Trophoblast cell (in vitro differentiated cells and primary cell): ENCODE measurements at regions not wholly inside any gene's neighbourhood (a gene's known extent, or its start where the extent isn't known, plus 50 kb on each side); places are given as distances from the start of the nearest gene placed in this dataset.

Source experiments
- DNase-seq, 2 donors: peaks; one replicate each; pipeline ENCODE4 v3.0.0-alpha.2; 2016
- H2AFZ ChIP-seq: 2 replicates; pipeline ENCODE4 v1.6.1; 2013; ENCODE audit warnings: low read length, moderate library complexity, mild to moderate bottlenecking; ENCODE audit not compliant: insufficient read depth, poor library complexity
- H2AK5ac ChIP-seq: 2 replicates; pipeline ENCODE4 v1.6.1; 2013; ENCODE audit warnings: mild to moderate bottlenecking, low read length
- H2BK120ac ChIP-seq: 2 replicates; pipeline ENCODE4 v1.6.1; 2013; ENCODE audit warnings: low read length, mild to moderate bottlenecking, moderate library complexity; ENCODE audit not compliant: insufficient read depth, poor library complexity
- H2BK12ac ChIP-seq: 2 replicates; pipeline ENCODE4 v1.6.1; 2013; ENCODE audit warnings: mild to moderate bottlenecking, low read length, moderate library complexity
- H2BK5ac ChIP-seq: 2 replicates; pipeline ENCODE4 v1.6.1; 2013; ENCODE audit warnings: low read length, low read depth, moderate library complexity, mild to moderate bottlenecking; ENCODE audit not compliant: poor library complexity
- H3K14ac ChIP-seq: 2 replicates; pipeline ENCODE4 v1.6.1; 2013; ENCODE audit warnings: mild to moderate bottlenecking, low read length
- H3K18ac ChIP-seq: 2 replicates; pipeline ENCODE4 v1.6.1; 2013; ENCODE audit warnings: mild to moderate bottlenecking, low read length
- H3K23ac ChIP-seq: 2 replicates; pipeline ENCODE4 v1.6.1; 2013; ENCODE audit warnings: low read length
- H3K27ac ChIP-seq: 2 replicates; pipeline ENCODE4 v1.5.1; 2013; ENCODE audit warnings: low read depth, mild to moderate bottlenecking, inconsistent platforms, low read length, moderate library complexity
- H3K27me3 ChIP-seq: 2 replicates; pipeline ENCODE4 v1.6.1; 2013; ENCODE audit warnings: inconsistent platforms, mild to moderate bottlenecking, low read length, moderate library complexity; ENCODE audit not compliant: insufficient read depth
- H3K36me3 ChIP-seq, 2 experiments: 1 replicate in 1 of 2; 2 replicates in 1 of 2; pipeline ENCODE4 v1.6.1; 2013; ENCODE audit warnings: low read length in 2 of 2, mild to moderate bottlenecking in 2 of 2, moderate library complexity in 1 of 2; ENCODE audit not compliant: insufficient read depth in 2 of 2, control insufficient read depth in 1 of 2
- H3K4ac ChIP-seq: 2 replicates; pipeline ENCODE4 v1.6.1; 2013; ENCODE audit warnings: low read depth, mild to moderate bottlenecking, low read length, moderate library complexity
- H3K4me1 ChIP-seq, 2 experiments: 1 replicate in 1 of 2; 2 replicates in 1 of 2; pipeline ENCODE4 v1.6.1; 2013; ENCODE audit warnings: low read length in 2 of 2, mild to moderate bottlenecking in 2 of 2, moderate library complexity in 1 of 2; ENCODE audit not compliant: insufficient read depth in 2 of 2, control insufficient read depth in 1 of 2
- H3K4me2 ChIP-seq: 2 replicates; pipeline ENCODE4 v1.6.1; 2013; ENCODE audit warnings: inconsistent platforms, mild to moderate bottlenecking, low read length, moderate library complexity
- H3K4me3 ChIP-seq: 2 replicates; pipeline ENCODE4 v1.5.1; 2013; ENCODE audit warnings: mild to moderate bottlenecking, low read depth, low read length, inconsistent platforms
- H3K79me1 ChIP-seq: one replicate; pipeline ENCODE4 v1.6.1; 2013; ENCODE audit warnings: low read length
- H3K79me2 ChIP-seq: 2 replicates; pipeline ENCODE4 v1.6.1; 2013; ENCODE audit warnings: low read length, mild to moderate bottlenecking; ENCODE audit not compliant: control insufficient read depth, insufficient read depth, poor library complexity
- H3K9ac ChIP-seq: 2 replicates; pipeline ENCODE4 v1.6.1; 2013; ENCODE audit warnings: mild to moderate bottlenecking, low read length
- H3K9me3 ChIP-seq: 2 replicates; pipeline ENCODE4 v1.6.1; 2013; ENCODE audit warnings: low read depth, mild to moderate bottlenecking, control low read depth, inconsistent platforms, low read length; ENCODE audit not compliant: insufficient read depth
- H4K12ac ChIP-seq: 2 replicates; pipeline ENCODE4 v1.6.1; 2013; ENCODE audit warnings: low read depth, mild to moderate bottlenecking, low read length, moderate library complexity
- H4K8ac ChIP-seq: 2 replicates; pipeline ENCODE4 v1.6.1; 2013; ENCODE audit warnings: low read depth, mild to moderate bottlenecking, low read length, moderate library complexity
- H4K91ac ChIP-seq: one replicate; pipeline ENCODE4 v1.6.1; 2013; ENCODE audit warnings: low read depth, mild to moderate bottlenecking, low read length, moderate library complexity
- WGBS: extraction: QIAGEN DNeasy Blood & Tissue Kit; methylation state at CpG from one replicate; pipeline ENCODE4 v1.1.7; 2013; ENCODE audit warnings: missing lambda C conversion rate; ENCODE audit not compliant: insufficient read length, insufficient coverage; ENCODE audit errors: extremely low coverage; 5-methylcytosine and 5-hydroxymethylcytosine counted together

DNA sequence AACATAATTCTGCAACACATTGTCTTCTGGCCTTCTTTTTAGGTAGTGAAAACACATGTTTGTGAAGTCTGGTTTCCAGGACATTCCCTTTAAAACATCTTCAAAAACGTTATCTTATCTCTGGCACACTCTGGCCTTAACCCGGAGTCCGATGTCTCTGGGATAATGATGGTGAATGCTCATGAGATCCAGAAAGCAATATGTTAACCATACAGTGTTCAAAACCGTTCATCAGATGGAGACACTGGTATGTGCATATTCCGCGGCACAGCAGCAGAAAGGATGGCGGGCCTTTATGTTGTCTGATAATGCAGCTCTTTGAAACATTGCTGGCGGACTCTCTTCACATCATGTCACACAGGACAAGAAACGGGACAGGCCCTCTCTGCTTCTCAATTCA, 605.2 kb downstream of the CCDC171 start:
- H3K27ac ChIP-seq = no peak overlapping the region
- H3K9me3 ChIP-seq = no peaks in the 10 kb centered on the region
- no peak overlapping the region for H3K14ac ChIP-seq
- no peak overlapping the region for H2BK120ac ChIP-seq
- no peak overlapping the region for H3K9ac ChIP-seq
- peaks cover 15% of the 10 kb centered on the region for H3K79me1 ChIP-seq
- H2BK12ac ChIP-seq = no peak overlapping the region
- no peaks in the 10 kb centered on the region for H3K27me3 ChIP-seq
- no peak overlapping the region for H4K12ac ChIP-seq
- H3K23ac ChIP-seq = no peak overlapping the region
- no peak overlapping the region for H4K8ac ChIP-seq
- H3K79me2 ChIP-seq = peaks cover 4% of the 10 kb centered on the region
- H3K4me3 ChIP-seq = no peak overlapping the region
- no peaks in the 10 kb centered on the region for H3K36me3 ChIP-seq
- no peak for DNase-seq
- H2AFZ ChIP-seq = no peak overlapping the region
- H3K18ac ChIP-seq = no peak overlapping the region
- no peak overlapping the region for H4K91ac ChIP-seq
- WGBS = no CpG with 5 or more reads among the region's 9 CpGs
- H2AK5ac ChIP-seq = no peak overlapping the region
- H3K4me1 ChIP-seq = peaks cover 9 to 15% of the 10 kb centered on the region in 2 experiments
- H2BK5ac ChIP-seq = no peak overlapping the region
- no peak overlapping the region for H3K4ac ChIP-seq
- no peak overlapping the region for H3K4me2 ChIP-seq

DNA sequence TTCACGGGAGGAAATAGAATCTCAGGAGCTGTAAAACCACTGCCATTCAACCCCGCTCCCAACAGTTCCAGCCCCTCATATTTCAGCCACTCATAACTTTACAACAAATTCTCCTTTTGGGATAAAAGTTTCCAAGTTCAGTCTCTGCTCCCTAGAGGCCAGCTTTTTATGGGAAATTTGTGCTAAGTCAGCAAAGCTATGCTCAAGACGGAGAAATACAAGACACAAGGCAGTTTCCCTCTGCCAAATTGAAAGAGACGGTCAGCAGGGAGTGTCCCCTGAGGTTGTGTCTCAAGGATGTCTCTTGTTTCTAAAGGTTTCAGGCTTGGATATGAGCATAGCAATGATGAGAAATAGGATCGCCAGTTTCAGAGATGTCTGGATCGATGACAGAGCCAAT, 608.6 kb downstream of the CCDC171 start:
- H3K9me3 ChIP-seq = no peaks in the 10 kb centered on the region
- H3K36me3 ChIP-seq = no peaks in the 10 kb centered on the region
- H2AFZ ChIP-seq = no peak overlapping the region
- peaks cover 2% of the 10 kb centered on the region for H3K79me1 ChIP-seq
- no peak overlapping the region for H2AK5ac ChIP-seq
- DNase-seq = no peak
- H3K23ac ChIP-seq = no peak overlapping the region
- no peak overlapping the region for H3K4ac ChIP-seq
- no peak overlapping the region for H4K8ac ChIP-seq
- no peak overlapping the region for H3K4me3 ChIP-seq
- H2BK5ac ChIP-seq = no peak overlapping the region
- no CpG with 5 or more reads among the region's 6 CpGs for WGBS
- no peak overlapping the region for H3K18ac ChIP-seq
- no peak overlapping the region for H2BK12ac ChIP-seq
- H2BK120ac ChIP-seq = no peak overlapping the region
- no peak overlapping the region for H3K4me2 ChIP-seq
- H3K79me2 ChIP-seq = no peaks in the 10 kb centered on the region
- H3K14ac ChIP-seq = no peak overlapping the region
- no peak overlapping the region for H3K27ac ChIP-seq
- H3K4me1 ChIP-seq = peaks cover 3 to 5% of the 10 kb centered on the region in 2 experiments
- no peak overlapping the region for H3K9ac ChIP-seq
- H3K27me3 ChIP-seq = no peaks in the 10 kb centered on the region
- H4K12ac ChIP-seq = no peak overlapping the region
- no peak overlapping the region for H4K91ac ChIP-seq

DNA sequence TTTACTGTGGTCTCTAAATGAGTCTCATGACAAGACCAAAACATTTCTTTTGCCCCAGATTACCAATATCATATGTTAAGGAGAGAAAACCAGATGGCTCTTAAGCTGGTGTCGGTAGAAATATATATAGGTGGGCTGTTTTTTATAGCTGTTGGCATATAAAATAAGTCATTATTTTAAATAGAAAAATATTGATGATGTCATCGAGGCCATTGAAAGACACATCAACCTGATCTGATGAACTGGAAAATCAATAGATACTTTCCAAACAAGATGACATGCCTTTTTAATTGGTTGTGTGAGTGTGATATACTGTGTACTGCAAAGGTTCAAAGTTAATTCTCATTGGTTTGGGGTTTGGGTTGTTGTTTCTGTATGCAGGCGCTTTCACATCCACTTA, 617.3 kb downstream of the CCDC171 start:
- H4K91ac ChIP-seq = no peak overlapping the region
- no peak overlapping the region for H3K9ac ChIP-seq
- H3K4me2 ChIP-seq = no peak overlapping the region
- DNase-seq = no peak
- H3K4me1 ChIP-seq = peaks cover 9 to 13% of the 10 kb centered on the region in 2 experiments
- no peak overlapping the region for H4K12ac ChIP-seq
- H3K4me3 ChIP-seq = no peak overlapping the region
- H3K23ac ChIP-seq = no peak overlapping the region
- H3K9me3 ChIP-seq = no peaks in the 10 kb centered on the region
- no peak overlapping the region for H3K27ac ChIP-seq
- H2AFZ ChIP-seq = no peak overlapping the region
- H4K8ac ChIP-seq = no peak overlapping the region
- H2BK120ac ChIP-seq = no peak overlapping the region
- no peaks in the 10 kb centered on the region for H3K79me2 ChIP-seq
- H3K27me3 ChIP-seq = no peaks in the 10 kb centered on the region
- H3K14ac ChIP-seq = no peak overlapping the region
- H3K18ac ChIP-seq = no peak overlapping the region
- peaks cover 3% of the 10 kb centered on the region for H3K79me1 ChIP-seq
- no peaks in the 10 kb centered on the region for H3K36me3 ChIP-seq
- H2BK5ac ChIP-seq = no peak overlapping the region
- no peak overlapping the region for H2AK5ac ChIP-seq
- no peak overlapping the region for H2BK12ac ChIP-seq
- no peak overlapping the region for H3K4ac ChIP-seq
- no CpG with 5 or more reads among the region's 3 CpGs for WGBS

DNA sequence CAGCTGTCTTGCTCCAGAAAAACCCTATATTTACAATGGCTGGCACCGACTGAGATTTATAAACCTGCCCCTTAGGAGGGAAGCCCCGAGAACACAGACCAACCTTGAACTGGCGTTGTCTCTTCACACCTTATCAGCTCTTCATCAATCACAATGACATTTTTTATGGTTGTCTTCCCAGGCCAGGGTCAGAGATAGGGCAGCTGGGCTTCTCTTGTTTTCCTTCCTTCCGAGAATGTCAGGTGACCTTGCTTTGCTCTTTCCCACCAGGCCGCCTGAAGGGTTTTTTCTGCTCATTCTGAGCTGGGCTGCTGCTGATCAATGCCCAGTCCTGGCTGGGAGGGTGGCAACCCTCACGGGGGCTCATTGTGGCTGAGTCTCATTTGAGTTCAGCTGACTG, 619.1 kb downstream of the CCDC171 start:
- H3K14ac ChIP-seq = no peak overlapping the region
- no peaks in the 10 kb centered on the region for H3K27me3 ChIP-seq
- no peak overlapping the region for H2BK120ac ChIP-seq
- H4K12ac ChIP-seq = no peak overlapping the region
- H3K79me1 ChIP-seq = peaks cover 2% of the 10 kb centered on the region
- no CpG with 5 or more reads among the region's 6 CpGs for WGBS
- no peak overlapping the region for H4K91ac ChIP-seq
- no peaks in the 10 kb centered on the region for H3K79me2 ChIP-seq
- no peak overlapping the region for H2AFZ ChIP-seq
- no peak overlapping the region for H3K4ac ChIP-seq
- H3K4me2 ChIP-seq = no peak overlapping the region
- no peak for DNase-seq
- peak overlapping the region; percentile 13 for H4K8ac ChIP-seq
- H3K9ac ChIP-seq = no peak overlapping the region
- H2AK5ac ChIP-seq = no peak overlapping the region
- H3K27ac ChIP-seq = no peak overlapping the region
- no peak overlapping the region for H3K23ac ChIP-seq
- no peak overlapping the region for H3K4me3 ChIP-seq
- H3K9me3 ChIP-seq = no peaks in the 10 kb centered on the region
- no peaks in the 10 kb centered on the region for H3K36me3 ChIP-seq
- H3K18ac ChIP-seq = no peak overlapping the region
- peaks cover 7 to 8% of the 10 kb centered on the region in 2 experiments for H3K4me1 ChIP-seq
- no peak overlapping the region for H2BK12ac ChIP-seq
- no peak overlapping the region for H2BK5ac ChIP-seq
